HG03159 (cell line): ENCODE measurements at regions not wholly inside any gene's neighbourhood (a gene's known extent, or its start where the extent isn't known, plus 50 kb on each side); places are given as distances from the start of the nearest gene placed in this dataset.
"Not testable (repeated sequence)": the region's sequence is repeated elsewhere in the genome, so short reads cannot be mapped to it uniquely, and the experiment has no call there.

Experiments used
- ATAC-seq: cut with Tn5 transposase; IDR thresholded peaks from one replicate; pipeline ENCODE4 v1.9.1; 2021; ENCODE audit warnings: mild to moderate bottlenecking, moderate library complexity; ENCODE audit not compliant: unreplicated experiment

- no peak for ATAC-seq
Observed at GRCh38 chr12:131353376-131353775, 357.5 kb upstream of the SFSWAP start.

GRCh38 chr12:131353826-131354225 is 357.1 kb upstream of the SFSWAP start:
- no peak for ATAC-seq

- ATAC-seq, result no peak
Observed at GRCh38 chr12:131355361-131356245, 355.3 kb upstream of the SFSWAP start.

GRCh38 chr12:131356485-131357184 is 354.3 kb upstream of the SFSWAP start:
- ATAC-seq, result no peak

GRCh38 chr12:131357185-131357747 is 353.6 kb upstream of the SFSWAP start:
- no peak for ATAC-seq

- ATAC-seq, result no peak
Observed at GRCh38 chr12:131357920-131358319, 353.0 kb upstream of the SFSWAP start.

GRCh38 chr12:131362291-131363211 is 348.3 kb upstream of the SFSWAP start:
- ATAC-seq, result no peak

- ATAC-seq, result no peak
Observed at GRCh38 chr12:131363393-131363792, 347.5 kb upstream of the SFSWAP start.

- ATAC-seq, result no peak
Observed at GRCh38 chr12:131363841-131364495, 346.9 kb upstream of the SFSWAP start.

GRCh38 chr12:131364903-131365820 is 345.7 kb upstream of the SFSWAP start:
- no peak for ATAC-seq

GRCh38 chr12:131365821-131366260 is 345.0 kb upstream of the SFSWAP start:
- ATAC-seq, result no peak

- ATAC-seq, result no peak
Observed at GRCh38 chr12:131366261-131366871, 344.5 kb upstream of the SFSWAP start.

- not testable (repeated sequence) for ATAC-seq
Observed at GRCh38 chr12:131367067-131367982, 343.6 kb upstream of the SFSWAP start.

- ATAC-seq, result no peak
Observed at GRCh38 chr12:131367983-131368667, 342.8 kb upstream of the SFSWAP start.

GRCh38 chr12:131368668-131369071 is 342.2 kb upstream of the SFSWAP start:
- ATAC-seq, result no peak

GRCh38 chr12:131369094-131369845 is 341.6 kb upstream of the SFSWAP start:
- no peak for ATAC-seq
